Trophoblast cell (in vitro differentiated cells and primary cell): ENCODE measurements at regions not wholly inside any gene's neighbourhood (a gene's known extent, or its start where the extent isn't known, plus 50 kb on each side); places are given as distances from the start of the nearest gene placed in this dataset.

Experiments
- DNase-seq, 2 donors: peaks; one replicate each; pipeline ENCODE4 v3.0.0-alpha.2; 2016
- H2AFZ ChIP-seq: 2 replicates; pipeline ENCODE4 v1.6.1; 2013; ENCODE audit warnings: low read length, moderate library complexity, mild to moderate bottlenecking; ENCODE audit not compliant: insufficient read depth, poor library complexity
- H2AK5ac ChIP-seq: 2 replicates; pipeline ENCODE4 v1.6.1; 2013; ENCODE audit warnings: mild to moderate bottlenecking, low read length
- H2BK120ac ChIP-seq: 2 replicates; pipeline ENCODE4 v1.6.1; 2013; ENCODE audit warnings: low read length, mild to moderate bottlenecking, moderate library complexity; ENCODE audit not compliant: insufficient read depth, poor library complexity
- H2BK12ac ChIP-seq: 2 replicates; pipeline ENCODE4 v1.6.1; 2013; ENCODE audit warnings: mild to moderate bottlenecking, low read length, moderate library complexity
- H2BK5ac ChIP-seq: 2 replicates; pipeline ENCODE4 v1.6.1; 2013; ENCODE audit warnings: low read length, low read depth, moderate library complexity, mild to moderate bottlenecking; ENCODE audit not compliant: poor library complexity
- H3K14ac ChIP-seq: 2 replicates; pipeline ENCODE4 v1.6.1; 2013; ENCODE audit warnings: mild to moderate bottlenecking, low read length
- H3K18ac ChIP-seq: 2 replicates; pipeline ENCODE4 v1.6.1; 2013; ENCODE audit warnings: mild to moderate bottlenecking, low read length
- H3K23ac ChIP-seq: 2 replicates; pipeline ENCODE4 v1.6.1; 2013; ENCODE audit warnings: low read length
- H3K27ac ChIP-seq: 2 replicates; pipeline ENCODE4 v1.5.1; 2013; ENCODE audit warnings: low read depth, mild to moderate bottlenecking, inconsistent platforms, low read length, moderate library complexity
- H3K27me3 ChIP-seq: 2 replicates; pipeline ENCODE4 v1.6.1; 2013; ENCODE audit warnings: inconsistent platforms, mild to moderate bottlenecking, low read length, moderate library complexity; ENCODE audit not compliant: insufficient read depth
- H3K36me3 ChIP-seq, 2 experiments: 1 replicate in 1 of 2; 2 replicates in 1 of 2; pipeline ENCODE4 v1.6.1; 2013; ENCODE audit warnings: low read length in 2 of 2, mild to moderate bottlenecking in 2 of 2, moderate library complexity in 1 of 2; ENCODE audit not compliant: insufficient read depth in 2 of 2, control insufficient read depth in 1 of 2
- H3K4ac ChIP-seq: 2 replicates; pipeline ENCODE4 v1.6.1; 2013; ENCODE audit warnings: low read depth, mild to moderate bottlenecking, low read length, moderate library complexity
- H3K4me1 ChIP-seq, 2 experiments: 1 replicate in 1 of 2; 2 replicates in 1 of 2; pipeline ENCODE4 v1.6.1; 2013; ENCODE audit warnings: low read length in 2 of 2, mild to moderate bottlenecking in 2 of 2, moderate library complexity in 1 of 2; ENCODE audit not compliant: insufficient read depth in 2 of 2, control insufficient read depth in 1 of 2
- H3K4me2 ChIP-seq: 2 replicates; pipeline ENCODE4 v1.6.1; 2013; ENCODE audit warnings: inconsistent platforms, mild to moderate bottlenecking, low read length, moderate library complexity
- H3K4me3 ChIP-seq: 2 replicates; pipeline ENCODE4 v1.5.1; 2013; ENCODE audit warnings: mild to moderate bottlenecking, low read depth, low read length, inconsistent platforms
- H3K79me1 ChIP-seq: one replicate; pipeline ENCODE4 v1.6.1; 2013; ENCODE audit warnings: low read length
- H3K79me2 ChIP-seq: 2 replicates; pipeline ENCODE4 v1.6.1; 2013; ENCODE audit warnings: low read length, mild to moderate bottlenecking; ENCODE audit not compliant: control insufficient read depth, insufficient read depth, poor library complexity
- H3K9ac ChIP-seq: 2 replicates; pipeline ENCODE4 v1.6.1; 2013; ENCODE audit warnings: mild to moderate bottlenecking, low read length
- H3K9me3 ChIP-seq: 2 replicates; pipeline ENCODE4 v1.6.1; 2013; ENCODE audit warnings: low read depth, mild to moderate bottlenecking, control low read depth, inconsistent platforms, low read length; ENCODE audit not compliant: insufficient read depth
- H4K12ac ChIP-seq: 2 replicates; pipeline ENCODE4 v1.6.1; 2013; ENCODE audit warnings: low read depth, mild to moderate bottlenecking, low read length, moderate library complexity
- H4K8ac ChIP-seq: 2 replicates; pipeline ENCODE4 v1.6.1; 2013; ENCODE audit warnings: low read depth, mild to moderate bottlenecking, low read length, moderate library complexity
- H4K91ac ChIP-seq: one replicate; pipeline ENCODE4 v1.6.1; 2013; ENCODE audit warnings: low read depth, mild to moderate bottlenecking, low read length, moderate library complexity
- whole genome bisulfite sequencing: extraction: QIAGEN DNeasy Blood & Tissue Kit; methylation state at CpG from one replicate; pipeline ENCODE4 v1.1.7; 2013; ENCODE audit warnings: missing lambda C conversion rate; ENCODE audit not compliant: insufficient read length, insufficient coverage; ENCODE audit errors: extremely low coverage; 5-methylcytosine and 5-hydroxymethylcytosine counted together

- Histone ChIP-seq H3K36me3 (no peaks in the 10 kb centered on the region), H3K14ac (no peak overlapping the region), H2BK5ac (no peak overlapping the region), H2AK5ac (no peak overlapping the region), H3K4ac (no peak overlapping the region), H3K27me3 (no peaks in the 10 kb centered on the region), H3K27ac (no peak overlapping the region), H3K4me1 (no peaks in the 10 kb centered on the region), H3K4me3 (no peak overlapping the region), H4K91ac (no peak overlapping the region), H3K18ac (no peak overlapping the region), H2BK120ac (no peak overlapping the region), H4K8ac (no peak overlapping the region), H3K9ac (no peak overlapping the region), H3K79me2 (no peaks in the 10 kb centered on the region), H2AFZ (no peak overlapping the region), H3K23ac (no peak overlapping the region), H4K12ac (no peak overlapping the region), H3K9me3 (no peaks in the 10 kb centered on the region), H3K79me1 (no peaks in the 10 kb centered on the region), H3K4me2 (no peak overlapping the region), H2BK12ac (no peak overlapping the region)
- DNase-seq, result no peak
- no CpG with 5 or more reads among the region's 2 CpGs for WGBS
Measured at GRCh38 chr12:87304406-87304805, 724.8 kb downstream of the C12orf50 start.

- Histone ChIP-seq H3K18ac (no peak overlapping the region), H3K9ac (no peak overlapping the region), H3K9me3 (no peaks in the 10 kb centered on the region), H3K79me1 (no peaks in the 10 kb centered on the region), H4K91ac (no peak overlapping the region), H3K79me2 (no peaks in the 10 kb centered on the region), H2BK5ac (no peak overlapping the region), H2AFZ (no peak overlapping the region), H2AK5ac (no peak overlapping the region), H2BK12ac (no peak overlapping the region), H3K27me3 (no peaks in the 10 kb centered on the region), H3K36me3 (no peaks in the 10 kb centered on the region), H4K8ac (no peak overlapping the region), H3K14ac (no peak overlapping the region), H3K27ac (no peak overlapping the region), H3K4me3 (no peak overlapping the region), H2BK120ac (no peak overlapping the region), H4K12ac (no peak overlapping the region), H3K4me2 (no peak overlapping the region), H3K23ac (no peak overlapping the region), H3K4ac (no peak overlapping the region), H3K4me1 (no peaks in the 10 kb centered on the region)
- no peak for DNase-seq
- no CpG with 5 or more reads among the region's 1 CpG for WGBS
Measured at GRCh38 chr12:87303396-87304012, 725.7 kb downstream of the C12orf50 start.

- H3K79me1 ChIP-seq, result no peaks in the 10 kb centered on the region
- no peak overlapping the region for H2AK5ac ChIP-seq
- no peak overlapping the region for H4K8ac ChIP-seq
- no CpG with 5 or more reads among the region's 5 CpGs for WGBS
- no peak overlapping the region for H3K18ac ChIP-seq
- H3K9ac ChIP-seq, result no peak overlapping the region
- H3K36me3 ChIP-seq, result no peaks in the 10 kb centered on the region
- no peak overlapping the region for H3K23ac ChIP-seq
- H4K12ac ChIP-seq, result no peak overlapping the region
- H3K27me3 ChIP-seq, result no peaks in the 10 kb centered on the region
- H3K14ac ChIP-seq, result no peak overlapping the region
- no peak overlapping the region for H3K4me2 ChIP-seq
- DNase-seq, result peak in 1 of 2 donors; percentile 5
- H2BK5ac ChIP-seq, result no peak overlapping the region
- H3K9me3 ChIP-seq, result no peaks in the 10 kb centered on the region
- H3K4me1 ChIP-seq, result no peaks in the 10 kb centered on the region
- H3K79me2 ChIP-seq, result no peaks in the 10 kb centered on the region
- no peak overlapping the region for H3K4ac ChIP-seq
- no peak overlapping the region for H2BK120ac ChIP-seq
- H2BK12ac ChIP-seq, result no peak overlapping the region
- no peak overlapping the region for H3K27ac ChIP-seq
- H2AFZ ChIP-seq, result no peak overlapping the region
- H4K91ac ChIP-seq, result no peak overlapping the region
- H3K4me3 ChIP-seq, result no peak overlapping the region
Measured at GRCh38 chr12:87302126-87302745, 727.0 kb downstream of the C12orf50 start.

- H2AFZ ChIP-seq, result no peak overlapping the region
- no peak overlapping the region for H3K4ac ChIP-seq
- H3K4me1 ChIP-seq, result no peaks in the 10 kb centered on the region
- H3K79me1 ChIP-seq, result no peaks in the 10 kb centered on the region
- H2BK120ac ChIP-seq, result no peak overlapping the region
- H2AK5ac ChIP-seq, result no peak overlapping the region
- H2BK12ac ChIP-seq, result no peak overlapping the region
- H3K23ac ChIP-seq, result no peak overlapping the region
- no peak overlapping the region for H4K91ac ChIP-seq
- DNase-seq, result no peak
- no peak overlapping the region for H3K18ac ChIP-seq
- H3K14ac ChIP-seq, result no peak overlapping the region
- no peaks in the 10 kb centered on the region for H3K9me3 ChIP-seq
- H3K36me3 ChIP-seq, result no peaks in the 10 kb centered on the region
- H3K4me2 ChIP-seq, result no peak overlapping the region
- no peaks in the 10 kb centered on the region for H3K79me2 ChIP-seq
- no peak overlapping the region for H2BK5ac ChIP-seq
- H3K4me3 ChIP-seq, result no peak overlapping the region
- no peak overlapping the region for H4K12ac ChIP-seq
- no peak overlapping the region for H4K8ac ChIP-seq
- H3K27me3 ChIP-seq, result no peaks in the 10 kb centered on the region
- H3K27ac ChIP-seq, result no peak overlapping the region
- H3K9ac ChIP-seq, result no peak overlapping the region
Measured at GRCh38 chr12:87290505-87290904, 738.7 kb downstream of the C12orf50 start.
